LNCAP (cell line): ENCODE measurements at regions not wholly inside any gene's neighbourhood (a gene's known extent, or its start where the extent isn't known, plus 50 kb on each side); places are given as distances from the start of the nearest gene placed in this dataset.

Experiments
- CTCF ChIP-seq: fragments of 450-650 bp; IDR thresholded peaks from 2 replicates; pipeline ENCODE4 v1.5.1; 2017; ENCODE audit warnings: mild to moderate bottlenecking

DNA sequence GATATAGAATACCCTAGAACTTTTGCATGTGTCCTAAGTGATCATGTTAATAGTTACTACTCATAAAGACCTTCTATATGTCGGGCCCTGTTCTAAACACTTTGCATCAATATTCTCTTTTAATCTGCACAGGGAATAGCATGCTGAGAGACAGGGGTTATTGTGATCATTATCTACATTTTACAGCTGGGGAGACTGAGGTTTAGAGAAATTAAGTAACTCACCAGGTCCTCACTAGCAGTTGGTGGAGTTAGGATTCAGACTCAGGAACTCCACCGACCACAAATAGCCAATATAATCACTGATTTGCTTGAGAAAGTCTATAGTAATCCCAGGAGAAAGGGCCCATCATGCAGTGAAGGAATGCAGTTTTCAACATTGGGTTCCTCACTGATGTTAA lies 111.2 kb upstream of the ADO start:
- TF ChIP-seq CTCF, result no peak

GRCh38 chr10:62694537-62695126 lies 109.9 kb upstream of the ADO start:
- TF ChIP-seq CTCF, result no peak

DNA sequence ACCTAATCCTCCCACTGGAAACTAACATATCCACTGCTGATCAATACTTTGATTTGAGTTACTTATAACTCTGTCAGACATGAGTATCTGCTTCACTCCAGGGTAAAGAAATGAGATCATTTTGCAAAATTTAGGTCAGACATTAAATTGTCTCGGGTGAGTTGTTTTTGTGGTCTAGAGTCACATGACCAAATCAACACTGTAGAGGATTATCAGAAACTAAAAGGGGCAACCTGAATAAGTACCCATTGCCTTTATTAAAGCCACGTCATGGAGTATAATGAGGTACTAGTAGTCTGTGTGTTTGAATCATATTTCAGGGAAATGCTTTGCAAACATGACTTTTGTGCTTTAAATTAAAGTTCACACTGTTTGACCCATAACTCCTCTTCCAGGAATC lies 107.7 kb upstream of the ADO start:
- TF ChIP-seq CTCF, result no peak

DNA sequence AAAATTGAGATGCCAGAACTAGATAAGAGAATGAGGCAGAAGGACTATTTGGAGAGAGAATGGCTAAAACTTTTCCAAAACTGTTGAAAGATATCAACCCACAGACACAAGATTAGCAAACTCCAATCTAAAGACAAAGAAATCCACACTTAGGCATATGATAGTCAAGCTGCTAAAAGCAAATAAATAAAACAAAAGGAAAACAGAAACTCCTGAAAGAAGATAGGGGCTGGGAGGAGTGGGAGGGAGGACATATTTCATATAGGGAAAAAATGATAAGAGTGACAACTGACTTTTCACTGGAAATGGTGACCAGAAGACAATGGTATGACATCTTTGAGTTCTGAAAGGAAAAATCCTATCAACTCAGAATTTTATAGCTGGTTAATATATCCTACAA lies 105.4 kb upstream of the ADO start:
- TF ChIP-seq CTCF, result no peak

DNA sequence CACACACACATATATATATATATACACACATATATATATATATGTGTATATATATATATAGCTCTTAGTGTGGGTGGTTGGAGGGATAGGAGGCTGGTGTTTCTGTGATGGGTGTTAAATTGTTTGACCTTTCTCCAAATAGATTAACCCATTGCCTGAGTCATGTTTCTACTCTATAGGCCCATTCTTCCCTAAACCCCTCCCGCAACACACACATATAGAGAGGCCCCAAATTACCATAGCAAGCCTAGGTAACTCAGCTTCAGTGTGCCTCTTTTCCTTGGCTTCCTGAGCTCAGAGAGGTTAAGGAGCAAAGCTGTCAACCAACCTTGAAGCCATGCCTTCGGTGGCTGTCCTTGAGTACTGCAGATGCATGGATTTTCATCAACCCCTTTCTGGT lies 98.7 kb upstream of the ADO start:
- TF ChIP-seq CTCF, result no peak

DNA sequence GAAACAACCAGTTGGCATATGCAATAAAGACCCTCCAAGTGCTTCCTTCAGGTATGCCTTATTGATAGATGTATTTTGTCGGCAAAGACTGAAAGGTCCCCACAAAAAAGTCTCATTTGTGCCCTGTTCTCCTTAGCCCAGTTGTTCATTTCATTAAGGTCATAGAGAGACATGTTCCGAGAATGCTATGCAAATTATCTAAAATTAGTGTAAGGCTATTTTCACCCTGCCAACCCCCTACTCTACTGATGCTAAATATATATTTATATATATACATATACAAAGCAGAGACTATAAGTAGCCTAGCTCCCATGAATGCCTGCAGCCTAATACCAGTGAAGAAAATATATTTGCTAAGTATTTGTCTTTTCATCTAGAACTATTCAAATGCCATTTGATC lies 96.7 kb upstream of the ADO start:
- TF ChIP-seq CTCF, result no peak

- TF ChIP-seq CTCF, result no peak
Observed at GRCh38 chr10:62708569-62708968, 96.0 kb upstream of the ADO start.

GRCh38 chr10:62709200-62709599 lies 95.3 kb upstream of the ADO start:
- no peak for TF ChIP-seq CTCF
